PFSK-1 (cell line): ENCODE measurements at regions not wholly inside any gene's neighbourhood (a gene's known extent, or its start where the extent isn't known, plus 50 kb on each side); places are given as distances from the start of the nearest gene placed in this dataset.

Experiments
- FOXP2 ChIP-seq: optimal IDR thresholded peaks from 2 replicates; pipeline ENCODE3; 2011; ENCODE audit warnings: borderline replicate concordance, control low read depth, inconsistent platforms; ENCODE audit not compliant: insufficient read depth; ENCODE audit errors: extremely low read length, extremely low read depth
- POLR2AphosphoS5 ChIP-seq: IDR thresholded peaks from 2 replicates; pipeline ENCODE4 v1.6.1; 2012; ENCODE audit warnings: low read depth, mild to moderate bottlenecking, control low read depth, low read length, moderate library complexity
- SIN3A ChIP-seq: IDR thresholded peaks from 2 replicates; pipeline ENCODE4 v1.6.1; 2012; ENCODE audit warnings: mild to moderate bottlenecking, low read length, moderate library complexity, borderline replicate concordance; ENCODE audit not compliant: insufficient read depth
- TAF1 ChIP-seq: IDR thresholded peaks from 2 replicates; pipeline ENCODE4 v1.6.1; 2012; ENCODE audit warnings: low read length, control low read depth, borderline replicate concordance; ENCODE audit not compliant: insufficient read depth
- TF ChIP-seq, protein P1 (sequence below), 2 experiments: IDR thresholded peaks; 2 replicates each; pipeline versions ENCODE4 v1.6.1 to v1.8.0; 2011 to 2012; ENCODE audit warnings: low read depth in 2 of 2, low read length in 2 of 2, control low read depth in 1 of 2, inconsistent platforms in 1 of 2, mild to moderate bottlenecking in 1 of 2, moderate library complexity in 1 of 2; ENCODE audit not compliant: insufficient read depth in 1 of 2

DNA sequence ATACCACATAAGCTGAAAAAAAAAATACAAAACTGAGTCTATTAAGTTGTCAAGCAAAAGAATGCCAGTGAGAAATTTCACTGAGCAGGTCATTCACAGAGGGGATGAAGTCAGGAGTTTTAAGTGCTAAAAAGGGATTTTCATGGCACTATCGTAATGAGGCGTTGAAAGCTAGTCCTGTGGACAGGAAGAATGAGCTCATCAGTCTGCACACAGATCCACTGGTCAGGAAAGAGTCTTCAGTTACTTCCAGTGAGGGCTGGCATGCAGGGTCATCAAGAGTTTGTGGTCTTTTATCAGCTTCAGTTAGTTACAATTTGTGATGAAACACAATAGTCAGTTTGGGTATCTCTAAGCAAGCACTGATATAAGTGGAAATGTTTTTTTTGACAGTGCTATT is 88.1 kb upstream of the WSCD2 start:
- TF ChIP-seq, protein P1, sequence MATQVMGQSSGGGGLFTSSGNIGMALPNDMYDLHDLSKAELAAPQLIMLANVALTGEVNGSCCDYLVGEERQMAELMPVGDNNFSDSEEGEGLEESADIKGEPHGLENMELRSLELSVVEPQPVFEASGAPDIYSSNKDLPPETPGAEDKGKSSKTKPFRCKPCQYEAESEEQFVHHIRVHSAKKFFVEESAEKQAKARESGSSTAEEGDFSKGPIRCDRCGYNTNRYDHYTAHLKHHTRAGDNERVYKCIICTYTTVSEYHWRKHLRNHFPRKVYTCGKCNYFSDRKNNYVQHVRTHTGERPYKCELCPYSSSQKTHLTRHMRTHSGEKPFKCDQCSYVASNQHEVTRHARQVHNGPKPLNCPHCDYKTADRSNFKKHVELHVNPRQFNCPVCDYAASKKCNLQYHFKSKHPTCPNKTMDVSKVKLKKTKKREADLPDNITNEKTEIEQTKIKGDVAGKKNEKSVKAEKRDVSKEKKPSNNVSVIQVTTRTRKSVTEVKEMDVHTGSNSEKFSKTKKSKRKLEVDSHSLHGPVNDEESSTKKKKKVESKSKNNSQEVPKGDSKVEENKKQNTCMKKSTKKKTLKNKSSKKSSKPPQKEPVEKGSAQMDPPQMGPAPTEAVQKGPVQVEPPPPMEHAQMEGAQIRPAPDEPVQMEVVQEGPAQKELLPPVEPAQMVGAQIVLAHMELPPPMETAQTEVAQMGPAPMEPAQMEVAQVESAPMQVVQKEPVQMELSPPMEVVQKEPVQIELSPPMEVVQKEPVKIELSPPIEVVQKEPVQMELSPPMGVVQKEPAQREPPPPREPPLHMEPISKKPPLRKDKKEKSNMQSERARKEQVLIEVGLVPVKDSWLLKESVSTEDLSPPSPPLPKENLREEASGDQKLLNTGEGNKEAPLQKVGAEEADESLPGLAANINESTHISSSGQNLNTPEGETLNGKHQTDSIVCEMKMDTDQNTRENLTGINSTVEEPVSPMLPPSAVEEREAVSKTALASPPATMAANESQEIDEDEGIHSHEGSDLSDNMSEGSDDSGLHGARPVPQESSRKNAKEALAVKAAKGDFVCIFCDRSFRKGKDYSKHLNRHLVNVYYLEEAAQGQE (IDR thresholded peaks at IDR 0.05; ENCODE audit: insufficient read depth in 1 of 2, low read depth in 2 of 2, low read length in 2 of 2): no peak
- TF ChIP-seq FOXP2: no peak
- no peak for TF ChIP-seq TAF1
- TF ChIP-seq POLR2AphosphoS5: no peak
- TF ChIP-seq SIN3A: no peak

DNA sequence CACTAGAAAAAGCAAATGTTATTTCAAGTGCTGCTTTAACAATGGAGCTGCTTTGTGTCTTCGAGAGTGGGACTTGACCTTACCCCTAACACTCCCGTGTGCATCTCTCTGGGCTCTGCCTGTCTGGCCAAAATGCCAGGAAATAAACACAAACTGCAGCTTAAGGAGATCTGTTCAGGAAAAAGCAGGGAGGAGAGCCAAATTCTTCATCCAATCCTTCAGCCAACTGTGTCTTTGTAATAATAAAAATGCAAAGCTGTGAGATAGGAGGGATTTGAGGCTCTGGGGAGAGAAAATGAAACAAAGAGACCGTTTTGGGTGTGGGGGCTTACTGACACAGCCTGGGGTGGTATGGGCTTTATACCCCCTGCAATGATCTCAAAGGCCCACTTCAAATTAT is 85.8 kb upstream of the WSCD2 start:
- TF ChIP-seq, protein P1 (IDR thresholded peaks at IDR 0.05; ENCODE audit: insufficient read depth in 1 of 2, low read depth in 2 of 2, low read length in 2 of 2): no peak
- no peak for TF ChIP-seq FOXP2
- TF ChIP-seq POLR2AphosphoS5: no peak
- TF ChIP-seq SIN3A: no peak
- TF ChIP-seq TAF1: no peak

DNA sequence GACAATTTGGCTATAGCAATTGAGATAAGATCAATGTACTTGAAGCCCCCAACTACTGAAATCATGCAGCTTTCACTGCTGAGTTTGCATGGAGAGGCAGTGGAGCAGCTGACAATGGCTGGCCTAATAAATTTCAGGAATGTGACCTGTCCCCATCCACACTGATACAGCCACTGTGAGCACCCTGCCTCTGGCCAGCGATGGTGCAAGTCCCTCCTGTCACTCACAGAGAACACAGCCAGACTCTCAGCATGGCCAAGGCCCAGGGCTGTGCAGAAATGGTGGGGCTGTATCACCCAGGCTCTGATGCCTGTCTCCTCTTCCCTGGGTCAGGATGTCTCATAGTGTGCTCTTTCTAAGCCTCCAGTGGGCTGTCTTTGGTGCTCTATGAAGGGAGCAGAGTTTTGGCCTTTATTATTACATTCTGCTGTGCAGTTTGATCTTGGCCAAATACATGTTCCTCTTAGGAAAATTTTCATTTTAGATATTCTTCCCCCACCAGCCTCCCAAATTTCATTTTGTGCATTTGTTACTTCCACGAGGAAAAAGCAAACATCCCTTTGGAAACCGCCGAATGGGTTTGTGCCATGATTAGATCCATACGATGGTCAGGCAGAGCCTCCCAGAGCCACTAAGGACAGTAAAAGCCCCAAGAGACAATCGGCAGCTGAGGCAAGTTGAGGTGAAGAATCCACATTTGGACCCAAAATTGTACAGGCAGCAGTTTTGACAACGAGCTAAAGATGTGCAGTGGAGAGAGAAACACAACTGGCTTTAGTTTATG is 85.1 kb upstream of the WSCD2 start:
- no peak for TF ChIP-seq SIN3A
- no peak for TF ChIP-seq TAF1
- TF ChIP-seq, protein P1 (IDR thresholded peaks at IDR 0.05; ENCODE audit: insufficient read depth in 1 of 2, low read depth in 2 of 2, low read length in 2 of 2): no peak

DNA sequence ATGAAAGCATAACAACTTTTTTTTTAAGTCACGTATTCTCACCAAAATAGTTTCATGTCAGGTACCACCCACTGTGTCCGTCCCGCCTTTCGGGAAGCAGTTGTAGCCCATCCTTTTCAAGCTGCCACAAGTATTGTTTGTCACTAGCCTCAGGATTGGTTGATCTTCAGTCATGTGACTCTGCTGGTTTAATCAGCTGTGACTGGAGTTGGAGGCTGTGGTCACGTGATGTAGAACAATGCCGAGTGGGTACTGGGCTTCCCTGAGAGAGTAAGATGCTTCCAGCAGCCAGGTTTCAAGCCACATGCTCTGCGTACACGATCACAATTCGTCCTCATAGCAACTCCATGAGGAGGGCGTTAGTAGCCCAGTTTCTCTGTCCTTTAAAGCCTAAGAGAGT is 83.0 kb upstream of the WSCD2 start:
- TF ChIP-seq SIN3A (no peak), FOXP2 (no peak), TAF1 (no peak), POLR2AphosphoS5 (no peak)
- TF ChIP-seq, protein P1 (IDR thresholded peaks at IDR 0.05; ENCODE audit: insufficient read depth in 1 of 2, low read depth in 2 of 2, low read length in 2 of 2): no peak

DNA sequence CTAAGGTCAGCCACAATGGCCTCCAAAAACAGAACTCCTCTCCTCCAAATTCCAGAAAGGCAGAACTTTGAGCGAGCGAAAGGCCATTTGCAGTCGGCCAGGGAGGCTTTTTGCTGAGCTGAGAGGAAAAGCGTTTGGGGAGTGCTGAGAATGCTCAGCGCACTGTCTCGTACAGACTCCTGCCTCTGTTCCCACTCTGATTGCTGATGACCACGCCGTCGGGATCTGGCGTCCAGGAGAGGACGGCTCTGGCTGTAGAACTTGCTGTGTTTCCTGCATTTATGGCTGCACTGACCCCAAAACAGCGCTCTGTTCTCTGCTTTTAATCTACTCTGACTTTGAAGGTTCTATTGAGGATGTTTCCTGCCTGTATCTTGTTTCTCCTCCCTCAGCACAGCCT is 82.4 kb upstream of the WSCD2 start:
- TF ChIP-seq POLR2AphosphoS5: no peak
- no peak for TF ChIP-seq TAF1
- TF ChIP-seq, protein P1 (IDR thresholded peaks at IDR 0.05; ENCODE audit: insufficient read depth in 1 of 2, low read depth in 2 of 2, low read length in 2 of 2): no peak
- no peak for TF ChIP-seq FOXP2
- TF ChIP-seq SIN3A: no peak
